ENCODE measurements at regions not wholly inside any gene's neighbourhood (a gene's known extent, or its start where the extent isn't known, plus 50 kb on each side); places are given as distances from the start of the nearest gene placed in this dataset.

DNA sequence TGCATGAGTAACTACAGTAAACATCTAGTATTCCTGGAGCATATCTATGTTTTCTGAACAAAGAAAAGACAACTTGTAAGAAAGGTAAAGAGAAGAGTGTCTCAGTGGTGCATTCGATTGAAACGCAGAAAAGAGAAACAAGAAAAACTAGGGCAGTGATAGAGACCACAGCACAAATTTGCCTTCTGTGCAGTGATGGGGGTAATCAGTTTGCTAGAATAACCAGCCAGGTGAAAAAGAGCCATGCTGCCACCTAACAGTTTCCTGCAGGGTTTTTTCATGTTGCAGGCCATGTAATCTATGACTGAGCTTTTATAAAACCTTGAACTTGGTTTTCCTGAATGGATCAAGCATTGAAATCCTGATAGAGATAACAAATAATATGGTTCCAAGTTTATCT, 198.4 kb upstream of the MEF2C start:
- no peak for TF ChIP-seq POLR2A (IDR thresholded peaks at IDR 0.05)
- TF ChIP-seq CTCF (IDR thresholded peaks at IDR 0.05) = no peak
